ENCODE measurements at regions not wholly inside any gene's neighbourhood (a gene's known extent, or its start where the extent isn't known, plus 50 kb on each side); places are given as distances from the start of the nearest gene placed in this dataset.
"Not testable (repeated sequence)": the region's sequence is repeated elsewhere in the genome, so short reads cannot be mapped to it uniquely, and the experiment has no call there.

GRCh38 chr20:53863535-53863922, 206.9 kb downstream of the BCAS1 start:
- not testable (repeated sequence) for H3K27ac ChIP-seq; H3K36me3 ChIP-seq; H3K27me3 ChIP-seq; DNase-seq (ENCODE audit: low spot score in 2 of 2); H3K4me3 ChIP-seq; H3K9me3 ChIP-seq
- peaks cover 0 to 33% (median 27%) of the 10 kb centered on the region in 4 donors for H3K4me1 ChIP-seq
- 92 to 100% methylated on average over 3 of the region's 3 CpGs for WGBS, 2 donors

GRCh38 chr20:53863039-53863438, 207.4 kb downstream of the BCAS1 start:
- not testable (repeated sequence) for H3K27me3 ChIP-seq; DNase-seq (ENCODE audit: low spot score in 2 of 2); H3K36me3 ChIP-seq; H3K27ac ChIP-seq; H3K9me3 ChIP-seq; H3K4me3 ChIP-seq
- WGBS, 2 donors, result 78 to 90% methylated on average over 5 of the region's 5 CpGs
- peaks cover 0 to 38% (median 27%) of the 10 kb centered on the region in 4 donors for H3K4me1 ChIP-seq

- not testable (repeated sequence) for H3K9me3 ChIP-seq; H3K27me3 ChIP-seq; DNase-seq (ENCODE audit: low spot score in 2 of 2); H3K36me3 ChIP-seq; H3K4me3 ChIP-seq; H3K27ac ChIP-seq
- peaks cover 0 to 35% (median 24%) of the 10 kb centered on the region in 4 donors for H3K4me1 ChIP-seq
- WGBS, 2 donors, result 96 to 97% methylated on average over 4 of the region's 4 CpGs
These were observed 207.9 kb downstream of the BCAS1 start for GRCh38 chr20:53862490-53862889.

- H3K36me3 ChIP-seq; H3K27ac ChIP-seq; DNase-seq (ENCODE audit: low spot score in 2 of 2); H3K27me3 ChIP-seq; H3K4me3 ChIP-seq; H3K9me3 ChIP-seq: not testable (repeated sequence)
- 91 to 94% methylated on average over 1 of the region's 1 CpG for WGBS, 2 donors
- peaks cover 0 to 31% (median 21%) of the 10 kb centered on the region in 4 donors for H3K4me1 ChIP-seq
These were observed 208.3 kb downstream of the BCAS1 start for GRCh38 chr20:53862136-53862397.

GRCh38 chr20:53859684-53860083, 210.7 kb downstream of the BCAS1 start:
- TF ChIP-seq EP300 (IDR thresholded peaks at IDR 0.05) (peak in 1 of 2 donors; percentile 34), CTCF (IDR thresholded peaks at IDR 0.05) (no peak)
- no peaks in the 10 kb centered on the region for H3K27me3 ChIP-seq
- no peaks in the 10 kb centered on the region for H3K9me3 ChIP-seq
- H3K4me1 ChIP-seq, result peaks cover 0 to 13% (median 0%) of the 10 kb centered on the region in 4 donors
- no peak overlapping the region for H3K4me3 ChIP-seq
- WGBS, 2 donors, result 57 to 64% methylated on average over 5 of the region's 5 CpGs
- DNase-seq (ENCODE audit: low spot score in 2 of 2), result peak in 1 of 2 donors; percentile 26
- no peak overlapping the region for H3K27ac ChIP-seq
- no peaks in the 10 kb centered on the region for H3K36me3 ChIP-seq

GRCh38 chr20:53859009-53859408, 211.4 kb downstream of the BCAS1 start:
- 92 to 95% methylated on average over 5 of the region's 5 CpGs for WGBS, 2 donors
- not testable (repeated sequence) for DNase-seq (ENCODE audit: low spot score in 2 of 2); H3K36me3 ChIP-seq; H3K9me3 ChIP-seq; H3K27ac ChIP-seq; H3K4me3 ChIP-seq; H3K27me3 ChIP-seq
- H3K4me1 ChIP-seq, result peaks cover 0 to 11% (median 0%) of the 10 kb centered on the region in 4 donors

- not testable (repeated sequence) for H3K9me3 ChIP-seq; H3K27me3 ChIP-seq; DNase-seq (ENCODE audit: low spot score in 2 of 2); H3K27ac ChIP-seq; H3K36me3 ChIP-seq; H3K4me3 ChIP-seq
- peaks cover 0 to 11% (median 0%) of the 10 kb centered on the region in 4 donors for H3K4me1 ChIP-seq
- WGBS, 2 donors, result 94 to 97% methylated on average over 3 of the region's 3 CpGs
These were observed 211.9 kb downstream of the BCAS1 start for GRCh38 chr20:53858516-53858915.

GRCh38 chr20:53857723-53858236, 212.6 kb downstream of the BCAS1 start:
- TF ChIP-seq POLR2A (IDR thresholded peaks at IDR 0.05), result no peak
- TF ChIP-seq EP300 (IDR thresholded peaks at IDR 0.05), result no peak
- TF ChIP-seq CTCF (IDR thresholded peaks at IDR 0.05), result no peak
- peaks cover 0 to 11% (median 0%) of the 10 kb centered on the region in 4 donors for H3K4me1 ChIP-seq
- no peaks in the 10 kb centered on the region for H3K36me3 ChIP-seq
- no peak overlapping the region for H3K4me3 ChIP-seq
- H3K27me3 ChIP-seq, result no peaks in the 10 kb centered on the region
- DNase-seq (ENCODE audit: low spot score in 2 of 2), result no peak
- 32 to 38% methylated on average over 7 of the region's 7 CpGs for WGBS, 2 donors
- H3K27ac ChIP-seq, result peak overlapping the region in 1 of 4 donors; percentile 17
- no peaks in the 10 kb centered on the region for H3K9me3 ChIP-seq
